DOHH2 (cell line): ENCODE measurements at regions not wholly inside any gene's neighbourhood (a gene's known extent, or its start where the extent isn't known, plus 50 kb on each side); places are given as distances from the start of the nearest gene placed in this dataset.

Source experiments
- H3F3A ChIP-seq: fragments of 200-600 bp; sonication (generic), shearing (Covaris generic); 2 replicates; pipeline ENCODE4 v1.6.0; 2016; ENCODE audit warnings: antibody characterized with exemption, mild to moderate bottlenecking; ENCODE audit not compliant: control insufficient read depth, insufficient read depth
- H3K27ac ChIP-seq: fragments of 200-600 bp; sonication (generic); 2 replicates; pipeline ENCODE4 v1.5.1; 2014; ENCODE audit warnings: low read depth, mild to moderate bottlenecking, low read length, moderate library complexity
- H3K27me3 ChIP-seq: fragments of 200-600 bp; sonication (generic); 2 replicates; pipeline ENCODE4 v1.6.1; 2014; ENCODE audit warnings: mild to moderate bottlenecking, low read length, mixed read lengths; ENCODE audit not compliant: control insufficient read depth
- H3K36me3 ChIP-seq: fragments of 200-600 bp; sonication (generic); 2 replicates; pipeline ENCODE4 v1.6.1; 2014; ENCODE audit warnings: mild to moderate bottlenecking, low read length, moderate library complexity, mixed read lengths; ENCODE audit not compliant: control insufficient read depth
- H3K4me1 ChIP-seq: fragments of 200-600 bp; sonication (generic); 2 replicates; pipeline ENCODE4 v1.6.1; 2014; ENCODE audit warnings: mild to moderate bottlenecking, low read length, mixed read lengths; ENCODE audit not compliant: control insufficient read depth
- H3K4me2 ChIP-seq: fragments of 200-600 bp; sonication (generic); 2 replicates; pipeline ENCODE4 v1.6.0; 2014; ENCODE audit warnings: mild to moderate bottlenecking, low read length, moderate library complexity
- H3K4me3 ChIP-seq: fragments of 200-600 bp; sonication (generic); 2 replicates; pipeline ENCODE4 v1.5.1; 2014; ENCODE audit warnings: mild to moderate bottlenecking, low read length, mixed read lengths
- H3K79me2 ChIP-seq: fragments of 200-600 bp; sonication (generic); 2 replicates; pipeline ENCODE4 v1.6.1; 2014; ENCODE audit warnings: mild to moderate bottlenecking, low read length, mixed read lengths; ENCODE audit not compliant: control insufficient read depth
- H3K9me2 ChIP-seq: fragments of 200-600 bp; sonication (generic); replicated peaks from 2 replicates; pipeline ENCODE4 v1.6.1; 2014; ENCODE audit warnings: mild to moderate bottlenecking, low read length, mixed read lengths; ENCODE audit not compliant: control insufficient read depth
- H3K9me3 ChIP-seq: fragments of 200-600 bp; sonication (generic); 2 replicates; pipeline ENCODE4 v1.6.1; 2014; ENCODE audit warnings: antibody characterized with exemption, low read length, mixed read lengths; ENCODE audit not compliant: control insufficient read depth, insufficient read depth
- H4K20me1 ChIP-seq: fragments of 200-600 bp; sonication (generic); 2 replicates; pipeline ENCODE4 v1.6.0; 2014; ENCODE audit warnings: low read depth, mild to moderate bottlenecking, antibody characterized with exemption, low read length, moderate library complexity; ENCODE audit not compliant: control insufficient read depth, insufficient read depth
- CTCF ChIP-seq: fragments of 200-600 bp; sonication (generic); IDR thresholded peaks from one replicate; pipeline ENCODE4 v1.5.1; 2014; ENCODE audit warnings: antibody characterized with exemption, mild to moderate bottlenecking, low read depth, low read length; ENCODE audit not compliant: poor library complexity, severe bottlenecking
- EZH2phosphoT487 ChIP-seq: fragments of 200-600 bp; sonication (generic); IDR thresholded peaks from 2 replicates; pipeline ENCODE4 v1.6.1; 2017; ENCODE audit warnings: borderline replicate concordance, mild to moderate bottlenecking, antibody characterized with exemption, low read length, moderate library complexity, mixed read lengths

DNA sequence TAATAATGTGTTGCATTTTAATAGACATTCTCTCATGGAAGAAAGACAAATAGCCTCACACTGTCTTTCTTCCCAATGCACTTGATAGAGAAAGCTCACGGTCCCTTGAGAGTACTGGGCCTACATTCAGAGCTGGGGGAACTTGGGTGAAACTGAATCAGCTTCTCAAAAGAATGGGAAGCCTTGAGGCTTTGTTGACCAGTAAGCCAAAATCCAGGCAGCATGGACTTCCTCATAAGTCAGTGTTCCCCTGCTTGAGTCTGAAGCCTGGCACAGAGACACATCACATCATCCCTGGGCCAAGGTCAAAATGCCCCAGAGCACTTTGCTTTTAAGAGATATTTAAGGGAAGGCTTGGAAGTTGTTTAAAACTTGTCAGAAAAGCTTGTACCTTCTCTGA is 302.2 kb upstream of the SALL1 start:
- no peaks in the 10 kb centered on the region for H3F3A ChIP-seq
- no peaks in the 10 kb centered on the region for H4K20me1 ChIP-seq
- H3K27me3 ChIP-seq, result no peaks in the 10 kb centered on the region
- H3K9me2 ChIP-seq, result no peaks in the 10 kb centered on the region
- H3K9me3 ChIP-seq, result no peaks in the 10 kb centered on the region
- no peaks in the 10 kb centered on the region for H3K79me2 ChIP-seq
- no peak overlapping the region for H3K4me2 ChIP-seq
- TF ChIP-seq EZH2phosphoT487 (no peak), CTCF (no peak)
- no peak overlapping the region for H3K4me3 ChIP-seq
- H3K4me1 ChIP-seq, result no peaks in the 10 kb centered on the region
- no peak overlapping the region for H3K27ac ChIP-seq
- no peaks in the 10 kb centered on the region for H3K36me3 ChIP-seq

GRCh38 chr16:51450909-51451308 is 299.8 kb upstream of the SALL1 start:
- no peaks in the 10 kb centered on the region for H3K27me3 ChIP-seq
- no peaks in the 10 kb centered on the region for H3K9me3 ChIP-seq
- H3K36me3 ChIP-seq, result no peaks in the 10 kb centered on the region
- no peaks in the 10 kb centered on the region for H3F3A ChIP-seq
- TF ChIP-seq CTCF (no peak), EZH2phosphoT487 (no peak)
- no peaks in the 10 kb centered on the region for H3K4me1 ChIP-seq
- no peak overlapping the region for H3K4me2 ChIP-seq
- H3K9me2 ChIP-seq, result no peaks in the 10 kb centered on the region
- no peak overlapping the region for H3K4me3 ChIP-seq
- no peaks in the 10 kb centered on the region for H3K79me2 ChIP-seq
- H3K27ac ChIP-seq, result no peak overlapping the region
- H4K20me1 ChIP-seq, result no peaks in the 10 kb centered on the region

DNA sequence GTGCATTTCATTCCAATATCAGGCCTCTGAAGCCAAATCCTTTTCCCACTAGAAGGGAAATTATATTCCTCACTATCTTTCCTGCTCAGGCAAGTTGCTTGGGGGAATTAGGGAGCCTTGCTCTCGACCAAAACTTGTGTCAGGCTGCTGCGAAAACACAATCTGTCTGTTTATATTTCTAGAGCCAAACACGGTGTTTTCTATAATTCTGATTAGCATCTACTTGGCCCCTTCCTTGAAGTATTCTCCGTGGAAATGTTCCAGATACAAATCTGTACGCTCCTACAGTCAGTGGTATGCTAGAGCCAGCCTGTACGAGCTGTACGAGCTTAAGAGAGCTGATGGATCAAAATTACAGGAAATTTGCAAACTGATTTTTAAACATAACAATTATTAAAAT is 299.3 kb upstream of the SALL1 start:
- Histone ChIP-seq H3K27ac (no peak overlapping the region), H3K79me2 (no peaks in the 10 kb centered on the region), H3K27me3 (no peaks in the 10 kb centered on the region), H3F3A (no peaks in the 10 kb centered on the region), H3K4me3 (no peak overlapping the region), H4K20me1 (no peaks in the 10 kb centered on the region), H3K4me1 (no peaks in the 10 kb centered on the region), H3K36me3 (no peaks in the 10 kb centered on the region), H3K9me2 (no peaks in the 10 kb centered on the region), H3K4me2 (no peak overlapping the region), H3K9me3 (no peaks in the 10 kb centered on the region)
- TF ChIP-seq CTCF, result no peak
- no peak for TF ChIP-seq EZH2phosphoT487

GRCh38 chr16:51449441-51449840 is 298.4 kb upstream of the SALL1 start:
- Histone ChIP-seq H3K27me3 (no peaks in the 10 kb centered on the region), H3K79me2 (no peaks in the 10 kb centered on the region)

More at GRCh38 chr16:51449441-51449840, 298.4 kb upstream of the SALL1 start:
- H4K20me1 ChIP-seq, result no peaks in the 10 kb centered on the region
- no peak overlapping the region for H3K4me2 ChIP-seq
- H3K4me1 ChIP-seq, result no peaks in the 10 kb centered on the region
- no peaks in the 10 kb centered on the region for H3K9me3 ChIP-seq
- H3F3A ChIP-seq, result no peaks in the 10 kb centered on the region
- H3K4me3 ChIP-seq, result no peak overlapping the region
- TF ChIP-seq EZH2phosphoT487 (no peak), CTCF (no peak)
- no peaks in the 10 kb centered on the region for H3K9me2 ChIP-seq
- H3K36me3 ChIP-seq, result no peaks in the 10 kb centered on the region
- no peak overlapping the region for H3K27ac ChIP-seq
